Tibial nerve (tissue), 4 donors: ENCODE measurements at regions not wholly inside any gene's neighbourhood (a gene's known extent, or its start where the extent isn't known, plus 50 kb on each side); places are given as distances from the start of the nearest gene placed in this dataset.

Source experiments
- CTCF ChIP-seq, 5 experiments: fragments of 200-600 bp in 3 of 5; fragments of 450-650 bp in 2 of 5; sonication (generic) in 3 of 5; IDR thresholded peaks; one replicate each; pipeline ENCODE4 v1.5.1; 2016 to 2019; ENCODE audit warnings: antibody characterized with exemption in 5 of 5, mild to moderate bottlenecking in 3 of 5, moderate library complexity in 2 of 5
- EP300 ChIP-seq, 2 donors: sonication (generic); formaldehyde crosslinking; IDR thresholded peaks; one replicate each; pipeline ENCODE4 v1.6.1; 2017; ENCODE audit warnings: antibody characterized with exemption in 2 of 2, mild to moderate bottlenecking in 1 of 2
- POLR2A ChIP-seq, 2 donors: fragments of 450-650 bp; IDR thresholded peaks; one replicate each; pipeline ENCODE4 v1.6.1; 2017; ENCODE audit warnings: antibody characterized with exemption in 2 of 2, mild to moderate bottlenecking in 2 of 2, moderate library complexity in 2 of 2

GRCh38 chr14:105588236-105588860 lies 62.0 kb downstream of the TMEM121 start:
- TF ChIP-seq CTCF (IDR thresholded peaks at IDR 0.05) = no peak
- no peak for TF ChIP-seq POLR2A (IDR thresholded peaks at IDR 0.05)
- TF ChIP-seq EP300 (IDR thresholded peaks at IDR 0.05) = no peak
